HG03039 (cell line): ENCODE measurements at regions not wholly inside any gene's neighbourhood (a gene's known extent, or its start where the extent isn't known, plus 50 kb on each side); places are given as distances from the start of the nearest gene placed in this dataset.
"Not testable (repeated sequence)": the region's sequence is repeated elsewhere in the genome, so short reads cannot be mapped to it uniquely, and the experiment has no call there.

Source experiments
- ATAC-seq: cut with Tn5 transposase; IDR thresholded peaks from one replicate; pipeline ENCODE4 v1.9.1; 2021; ENCODE audit warnings: mild to moderate bottlenecking, moderate library complexity; ENCODE audit not compliant: unreplicated experiment

- ATAC-seq, result no peak
These were observed 417.2 kb upstream of the ATP10A start for GRCh38 chr15:26280281-26280680.

DNA sequence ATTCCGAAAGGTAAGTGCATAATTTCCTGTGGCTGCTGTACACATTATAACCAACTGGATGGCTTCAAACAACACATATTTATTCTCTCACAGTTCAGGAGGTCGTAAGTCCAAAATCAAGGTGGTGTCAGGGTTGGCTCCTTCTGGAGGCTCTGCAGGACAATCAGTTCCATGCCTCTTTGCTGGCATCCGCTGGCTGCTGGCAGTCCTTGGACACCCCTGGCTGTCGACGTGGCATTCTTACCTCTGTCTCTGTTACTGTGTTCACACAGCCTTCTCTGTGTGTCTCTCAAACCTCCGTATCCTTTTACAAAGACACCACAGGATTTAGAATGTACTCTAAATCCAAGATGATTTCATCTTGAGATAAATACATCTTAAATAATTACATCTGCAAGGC, 398.8 kb upstream of the ATP10A start:
- no peak for ATAC-seq

- no peak for ATAC-seq
These were observed 398.3 kb upstream of the ATP10A start for GRCh38 chr15:26261413-26261812.

GRCh38 chr15:26260517-26261133, 397.5 kb upstream of the ATP10A start:
- ATAC-seq, result no peak

GRCh38 chr15:26259581-26259980, 396.5 kb upstream of the ATP10A start:
- ATAC-seq, result no peak

GRCh38 chr15:26244782-26245181, 381.7 kb upstream of the ATP10A start:
- not testable (repeated sequence) for ATAC-seq

GRCh38 chr15:26243382-26243781, 380.3 kb upstream of the ATP10A start:
- ATAC-seq, result no peak

DNA sequence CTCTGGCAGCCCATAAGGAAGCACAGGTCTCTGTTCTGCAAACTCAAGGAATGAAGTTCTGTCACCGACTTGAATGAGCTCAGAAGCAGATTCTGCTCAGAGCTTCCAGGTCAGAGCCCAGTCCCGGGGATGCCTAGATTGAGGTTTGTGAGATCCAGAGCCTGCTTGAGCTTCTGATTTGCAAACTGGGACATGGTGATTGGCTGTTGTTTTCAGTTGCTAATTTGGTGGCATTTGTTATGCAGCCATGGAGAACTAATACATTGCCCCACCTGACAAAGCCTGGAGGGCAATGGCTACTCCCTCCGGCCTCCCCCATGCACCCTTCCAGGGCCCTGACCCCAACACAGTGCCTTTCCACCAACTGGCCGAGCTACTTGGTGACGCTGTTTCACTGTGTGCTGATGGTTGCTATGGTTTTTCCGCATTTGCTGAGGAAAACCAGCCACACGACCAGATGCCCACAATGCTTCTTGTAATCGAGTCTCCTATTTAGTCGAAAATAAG, 379.5 kb upstream of the ATP10A start:
- ATAC-seq, result no peak

DNA sequence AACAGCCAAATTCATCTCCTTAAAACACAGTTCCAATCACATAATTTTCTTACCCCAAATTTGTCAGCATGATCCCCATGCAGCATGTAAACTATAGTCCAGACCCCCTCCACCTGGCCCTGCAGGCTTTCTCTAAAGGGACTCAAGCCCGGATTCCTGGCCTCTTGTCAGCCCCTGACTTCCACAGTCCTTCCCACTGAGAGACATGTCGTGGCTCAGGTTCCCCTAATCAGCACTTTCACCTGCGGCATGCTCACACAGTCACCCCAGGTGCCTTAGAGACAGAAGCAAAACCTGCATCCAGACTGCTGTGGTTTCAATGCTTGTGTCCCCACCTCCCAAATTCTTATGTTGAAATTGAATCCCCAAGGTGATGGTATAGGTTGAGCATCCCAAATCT, 372.7 kb upstream of the ATP10A start:
- ATAC-seq, result no peak

GRCh38 chr15:26234976-26235767, 372.0 kb upstream of the ATP10A start:
- ATAC-seq, result no peak

DNA sequence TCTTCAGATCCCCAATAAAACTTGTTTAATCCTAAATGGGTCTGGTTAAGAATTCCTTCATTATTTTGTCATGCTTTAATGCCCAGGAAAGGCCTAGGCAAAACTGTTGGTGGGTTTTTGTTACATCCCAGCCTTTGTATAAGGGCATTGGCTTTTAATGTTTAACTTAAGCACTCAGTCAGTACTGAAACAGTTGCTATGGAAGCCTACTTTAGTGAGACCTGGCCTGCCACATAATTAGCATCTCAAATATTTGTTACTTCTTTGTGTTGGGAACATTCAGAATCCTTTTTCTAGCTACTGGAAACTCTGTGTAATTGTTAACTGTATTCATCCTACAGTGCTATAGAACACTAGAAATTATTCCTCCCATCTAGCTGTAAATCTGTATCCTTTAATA, 369.6 kb upstream of the ATP10A start:
- no peak for ATAC-seq

DNA sequence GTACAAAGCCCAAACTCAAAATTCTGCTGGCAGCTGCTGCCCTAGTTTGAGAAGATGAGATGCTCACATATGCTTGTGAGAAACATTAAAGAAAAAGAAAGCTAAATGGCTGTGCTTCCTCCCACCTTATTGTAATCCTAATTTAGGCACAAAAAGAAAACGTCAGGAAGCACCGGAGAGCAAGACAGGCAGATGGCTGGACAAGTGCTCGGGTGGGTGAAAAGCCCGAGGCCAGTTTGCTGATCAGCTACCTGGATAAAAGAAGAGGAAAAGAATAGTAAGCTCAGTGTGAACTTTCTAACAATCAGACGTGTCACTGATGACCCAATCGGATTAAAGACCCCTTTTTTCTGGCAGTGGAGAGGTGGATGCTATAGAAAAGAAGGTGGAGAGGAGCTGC, 368.0 kb upstream of the ATP10A start:
- ATAC-seq, result no peak

DNA sequence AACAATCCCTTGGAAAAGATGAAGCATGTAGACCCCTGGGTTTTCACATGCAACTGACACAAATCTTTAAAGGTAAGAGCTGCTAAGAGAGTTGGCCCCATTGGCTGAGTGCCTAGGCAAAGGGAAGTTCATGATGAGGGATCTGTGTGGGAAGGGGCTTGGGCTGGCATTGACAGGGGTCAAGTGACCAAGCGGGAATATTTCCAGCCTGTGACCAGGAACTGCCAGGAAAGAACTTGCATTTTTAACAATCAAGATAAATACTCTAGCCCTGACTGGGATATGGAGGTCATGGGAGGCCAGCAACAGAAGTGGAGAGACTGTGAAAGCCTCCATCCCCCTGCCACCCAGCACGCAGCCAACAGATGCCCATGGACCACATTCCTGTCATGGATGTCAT, 361.1 kb upstream of the ATP10A start:
- no peak for ATAC-seq

- ATAC-seq, result no peak
These were observed 360.6 kb upstream of the ATP10A start for GRCh38 chr15:26223720-26224119.

DNA sequence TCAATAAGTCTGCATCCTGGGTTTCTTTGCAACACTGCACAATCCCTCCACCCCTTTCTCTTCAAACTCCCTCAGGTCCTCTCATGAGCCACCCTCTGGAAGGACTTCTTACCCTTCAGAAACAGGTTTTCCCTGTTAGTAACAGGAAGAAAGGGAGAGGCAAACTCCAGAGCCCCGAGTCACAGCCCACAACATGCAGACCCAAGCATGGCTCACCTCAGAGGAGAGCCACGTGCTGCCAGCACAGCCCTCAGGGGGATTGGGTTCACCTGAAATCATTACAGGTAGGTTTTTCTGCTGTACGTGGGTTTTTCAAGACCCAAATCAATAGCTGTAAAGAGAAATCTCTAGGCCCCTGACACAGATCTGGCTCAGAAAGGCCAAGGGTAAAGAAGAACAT, 359.7 kb upstream of the ATP10A start:
- no peak for ATAC-seq

- not testable (repeated sequence) for ATAC-seq
These were observed 353.9 kb upstream of the ATP10A start for GRCh38 chr15:26217043-26217442.

GRCh38 chr15:26214290-26214689, 351.2 kb upstream of the ATP10A start:
- ATAC-seq, result no peak

DNA sequence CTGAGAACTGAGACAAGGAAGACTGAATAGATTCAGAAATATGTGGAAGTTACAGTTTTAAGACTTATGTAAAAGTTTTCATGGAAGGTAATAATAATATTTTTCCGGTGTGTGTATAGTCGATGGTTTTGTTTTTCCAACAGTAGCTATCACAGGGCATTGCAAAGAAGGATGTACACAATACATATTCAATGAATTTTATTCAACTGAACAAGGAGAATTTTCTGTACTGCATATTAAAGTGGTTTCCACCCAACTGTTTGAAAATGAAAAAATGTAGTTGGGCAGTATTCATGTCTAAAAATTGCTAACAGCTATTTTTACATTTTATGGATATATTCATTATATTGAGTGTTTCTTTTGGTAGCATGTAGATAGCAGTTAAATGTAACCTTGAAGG, 350.3 kb upstream of the ATP10A start:
- no peak for ATAC-seq

DNA sequence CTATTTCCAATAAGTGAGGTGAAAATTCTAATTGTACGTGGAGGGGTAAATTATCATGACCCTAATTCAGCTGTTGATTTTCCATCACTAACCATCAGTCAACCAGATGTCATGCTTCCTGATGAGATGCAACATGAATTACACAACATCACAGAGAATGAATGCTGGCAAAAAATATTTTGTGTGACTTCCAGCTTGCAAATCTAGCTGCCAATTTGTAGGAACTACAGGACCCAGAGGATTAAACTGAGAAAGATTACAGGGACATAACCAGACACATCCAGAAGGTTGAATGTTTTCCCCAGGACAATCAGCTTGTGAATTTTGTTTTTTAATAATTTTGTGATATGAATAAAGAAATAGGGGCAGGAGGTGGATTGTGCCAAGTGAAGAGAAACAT, 349.0 kb upstream of the ATP10A start:
- no peak for ATAC-seq

DNA sequence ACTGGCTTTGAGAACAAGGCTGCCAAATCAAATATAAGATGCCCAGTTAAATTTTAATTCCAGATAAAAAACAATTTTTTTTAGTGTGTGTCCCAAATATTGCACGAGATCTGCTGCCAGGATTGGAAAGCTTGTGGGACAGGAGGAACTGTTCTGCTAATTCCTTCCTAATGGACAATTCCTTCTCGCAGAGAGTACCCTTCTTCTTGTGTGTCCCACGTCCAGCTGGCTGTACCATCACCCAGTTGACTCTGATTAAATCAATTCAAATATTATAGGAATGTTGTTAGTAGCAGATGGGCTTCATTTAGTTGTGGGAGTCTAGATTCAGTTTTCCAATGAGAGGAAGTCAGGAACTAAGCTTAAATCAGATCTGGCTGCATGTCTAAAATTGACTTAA, 347.9 kb upstream of the ATP10A start:
- no peak for ATAC-seq

- ATAC-seq, result no peak
These were observed 338.2 kb upstream of the ATP10A start for GRCh38 chr15:26201177-26201858.

DNA sequence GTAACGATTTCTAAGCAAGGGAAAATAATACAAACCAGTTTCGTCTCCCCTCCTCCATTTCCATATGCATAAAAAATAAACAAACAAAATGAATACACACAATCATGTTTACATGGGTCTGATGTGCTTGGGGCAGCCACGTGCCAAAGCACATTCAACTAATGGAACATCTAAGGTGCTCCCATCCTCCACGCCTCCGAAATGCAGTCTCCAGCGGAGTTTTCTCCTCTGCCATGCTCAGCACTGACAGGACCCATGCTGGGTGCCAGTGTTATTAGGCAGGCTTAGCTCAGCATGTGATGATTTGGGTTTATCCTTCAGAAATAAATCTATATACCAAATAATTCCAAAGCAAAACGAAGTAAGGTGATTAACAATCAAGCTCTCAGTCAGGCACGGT, 337.3 kb upstream of the ATP10A start:
- ATAC-seq, result no peak
